GM13977 (cell line): ENCODE measurements at regions not wholly inside any gene's neighbourhood (a gene's known extent, or its start where the extent isn't known, plus 50 kb on each side); places are given as distances from the start of the nearest gene placed in this dataset.
"Not testable (repeated sequence)": the region's sequence is repeated elsewhere in the genome, so short reads cannot be mapped to it uniquely, and the experiment has no call there.

ENCODE experiments used
- DNase-seq: peaks from one replicate; pipeline ENCODE4 v3.0.0; 2012; ENCODE audit warnings: low spot score
- in situ Hi-C: fragments of 300-500 bp; cut with MboI; formaldehyde crosslinking; loops from one replicate; pipeline ENCODE4 v1.12.0; 2022; ENCODE audit warnings: low sequenced_read_pairs, low pct_unique_long_range_greater_than_20kb, mixed read lengths, inconsistent platforms; ENCODE audit not compliant: unreplicated experiment
- TF ChIP-seq, protein P1 (sequence below): IDR thresholded peaks from 2 replicates; pipeline ENCODE4 v1.5.1; 2012; ENCODE audit warnings: mild to moderate bottlenecking, control low read depth; ENCODE audit not compliant: insufficient read depth; ENCODE audit errors: extremely low read depth, missing control alignments

DNA sequence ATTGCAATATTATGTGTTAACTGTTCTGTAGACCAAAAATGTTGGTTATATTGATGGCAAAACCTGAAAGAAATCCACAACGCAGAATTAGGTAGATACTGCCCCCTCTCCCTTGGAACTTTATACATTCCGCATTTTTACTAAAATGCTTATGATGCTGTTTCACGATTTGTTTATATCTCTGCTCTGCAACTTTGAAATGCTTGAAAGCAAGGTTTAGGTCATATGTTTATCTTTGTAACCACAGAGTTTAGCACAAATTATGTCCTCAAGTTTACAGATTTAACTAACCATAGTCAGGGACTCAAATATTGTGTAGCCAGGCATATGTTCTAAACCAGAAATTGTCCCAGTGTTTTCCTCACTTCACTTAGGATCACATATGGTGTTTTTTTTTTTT, 66.1 kb upstream of the H2AZ1 start:
- in situ Hi-C loops = no loop called here
- TF ChIP-seq, protein P1, sequence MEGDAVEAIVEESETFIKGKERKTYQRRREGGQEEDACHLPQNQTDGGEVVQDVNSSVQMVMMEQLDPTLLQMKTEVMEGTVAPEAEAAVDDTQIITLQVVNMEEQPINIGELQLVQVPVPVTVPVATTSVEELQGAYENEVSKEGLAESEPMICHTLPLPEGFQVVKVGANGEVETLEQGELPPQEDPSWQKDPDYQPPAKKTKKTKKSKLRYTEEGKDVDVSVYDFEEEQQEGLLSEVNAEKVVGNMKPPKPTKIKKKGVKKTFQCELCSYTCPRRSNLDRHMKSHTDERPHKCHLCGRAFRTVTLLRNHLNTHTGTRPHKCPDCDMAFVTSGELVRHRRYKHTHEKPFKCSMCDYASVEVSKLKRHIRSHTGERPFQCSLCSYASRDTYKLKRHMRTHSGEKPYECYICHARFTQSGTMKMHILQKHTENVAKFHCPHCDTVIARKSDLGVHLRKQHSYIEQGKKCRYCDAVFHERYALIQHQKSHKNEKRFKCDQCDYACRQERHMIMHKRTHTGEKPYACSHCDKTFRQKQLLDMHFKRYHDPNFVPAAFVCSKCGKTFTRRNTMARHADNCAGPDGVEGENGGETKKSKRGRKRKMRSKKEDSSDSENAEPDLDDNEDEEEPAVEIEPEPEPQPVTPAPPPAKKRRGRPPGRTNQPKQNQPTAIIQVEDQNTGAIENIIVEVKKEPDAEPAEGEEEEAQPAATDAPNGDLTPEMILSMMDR = no peak
- DNase-seq = no peak

DNA sequence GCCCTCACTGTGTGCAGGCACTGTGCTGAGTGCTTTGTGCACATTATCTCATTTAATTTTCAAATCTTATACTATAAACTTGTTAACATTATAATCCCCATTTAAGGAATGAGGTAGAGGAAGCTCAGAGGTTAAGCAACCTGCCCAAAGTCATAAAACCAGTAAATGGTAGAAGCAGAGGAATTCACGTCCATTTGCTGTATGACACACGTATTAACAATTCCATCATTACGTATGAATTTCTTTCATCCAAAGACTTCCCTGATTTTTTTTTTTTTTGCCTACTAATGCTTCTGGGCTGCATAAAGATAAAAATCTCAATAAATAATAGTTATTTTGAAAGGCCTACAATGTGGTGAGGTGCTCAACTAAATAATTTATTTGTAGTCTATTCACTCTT, 64.5 kb upstream of the H2AZ1 start:
- TF ChIP-seq, protein P1 = no peak
- in situ Hi-C loops = no loop called here
- no peak for DNase-seq

DNA sequence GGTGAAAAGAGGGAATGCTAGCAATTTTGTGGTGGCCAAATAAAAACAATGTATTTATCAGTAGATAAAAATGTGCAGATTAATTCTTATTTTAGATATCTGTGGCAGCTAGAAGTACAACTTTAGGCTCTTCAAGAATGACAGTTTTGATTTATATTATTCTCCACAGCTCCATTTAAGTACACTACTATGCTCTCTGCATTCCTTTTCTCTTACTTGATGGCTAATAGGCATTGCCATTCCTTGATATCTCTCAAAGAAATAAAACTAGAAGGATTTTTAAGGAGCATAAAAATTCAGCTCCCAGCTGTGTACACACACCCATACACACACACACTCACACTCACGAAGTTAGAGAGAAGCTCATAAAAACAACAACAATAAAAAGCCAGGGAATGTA, 59.4 kb upstream of the H2AZ1 start:
- TF ChIP-seq, protein P1 = no peak
- in situ Hi-C loops = no loop called here
- no peak for DNase-seq

DNA sequence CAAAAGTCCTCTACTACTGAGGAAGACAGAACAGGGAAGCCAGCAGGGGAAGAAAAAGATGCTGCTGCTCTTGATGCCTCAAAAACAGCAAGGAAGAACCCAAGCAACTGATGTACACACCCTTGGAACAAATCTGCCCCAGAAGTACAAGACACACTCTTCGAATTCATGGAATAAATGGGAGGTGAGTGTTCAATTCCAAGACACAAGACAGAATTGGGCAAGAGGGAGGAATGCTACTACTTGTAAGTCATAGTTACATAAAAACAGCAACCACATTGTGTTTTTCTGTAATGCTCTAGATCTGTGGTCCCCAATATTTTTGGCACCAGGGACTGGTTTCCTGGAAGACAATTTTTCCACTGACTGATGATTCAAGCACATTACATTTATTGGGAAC, 58.0 kb upstream of the H2AZ1 start:
- DNase-seq = no peak
- in situ Hi-C loops = no loop called here
- TF ChIP-seq, protein P1 = no peak

DNA sequence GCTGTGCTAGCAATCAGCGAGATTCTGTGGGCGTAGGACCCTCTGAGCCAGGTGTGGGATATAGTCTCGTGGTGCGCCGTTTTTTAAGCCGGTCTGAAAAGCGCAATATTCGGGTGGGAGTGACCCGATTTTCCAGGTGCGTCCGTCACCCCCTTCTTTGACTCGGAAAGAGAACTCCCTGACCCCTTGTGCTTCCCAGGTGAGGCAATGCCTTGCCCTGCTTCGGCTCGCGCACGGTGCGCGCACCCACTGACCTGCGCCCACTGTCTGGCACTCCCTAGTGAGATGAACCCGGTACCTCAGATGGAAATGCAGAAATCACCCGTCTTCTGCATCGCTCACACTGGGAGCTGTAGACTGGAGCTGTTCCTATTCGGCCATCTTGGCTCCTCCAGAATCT, 56.1 kb upstream of the H2AZ1 start:
- DNase-seq, in situ Hi-C loops: not testable (repeated sequence)
